Stomach (tissue), 8 donors: ENCODE measurements at regions not wholly inside any gene's neighbourhood (a gene's known extent, or its start where the extent isn't known, plus 50 kb on each side); places are given as distances from the start of the nearest gene placed in this dataset.
A peak's percentile ranks its signal among the peaks of the same experiment; 100 is the strongest.

Experiments
- DNase-seq, 2 donors: peaks; one replicate each; pipeline versions ENCODE4 v3.0.0 to v3.0.0-alpha.2; 2013 to 2019
- H3K27ac ChIP-seq, 5 donors: fragments of 200-600 bp in 4 of 5; sonication (generic) in 4 of 5; one replicate each; pipeline ENCODE4 v1.5.1; 2013 to 2019; ENCODE audit warnings: mild to moderate bottlenecking in 1 of 5, moderate library complexity in 1 of 5
- H3K27me3 ChIP-seq, 3 donors: fragments of 200-600 bp; sonication (generic); one replicate each; pipeline ENCODE4 v1.5.1; 2017 to 2019; ENCODE audit warnings: mixed run types in 1 of 3
- H3K36me3 ChIP-seq, 4 donors: fragments of 200-600 bp; sonication (generic); 1 replicate in 3 of 4; 2 replicates in 1 of 4; pipeline ENCODE4 v1.5.1; 2016 to 2019
- H3K4me1 ChIP-seq, 4 donors: fragments of 200-600 bp; sonication (generic); one replicate each; pipeline ENCODE4 v1.5.1; 2016 to 2019
- H3K4me3 ChIP-seq, 4 donors: fragments of 200-600 bp; sonication (generic) in 3 of 4; one replicate each; pipeline ENCODE4 v1.5.1; 2016 to 2019; ENCODE audit warnings: mild to moderate bottlenecking in 1 of 4
- H3K9me3 ChIP-seq, 4 donors: fragments of 200-600 bp; sonication (generic); one replicate each; pipeline ENCODE4 v1.5.1; 2016 to 2019
- CTCF ChIP-seq, 7 experiments: fragments of 450-650 bp in 4 of 7; fragments of 200-600 bp in 3 of 7; sonication (generic) in 3 of 7; IDR thresholded peaks; one replicate each; pipeline ENCODE4 v1.5.1; 2016 to 2019; ENCODE audit warnings: antibody characterized with exemption in 7 of 7, control low read depth in 2 of 7, mild to moderate bottlenecking in 1 of 7
- EP300 ChIP-seq: sonication (generic); formaldehyde crosslinking; IDR thresholded peaks from one replicate; pipeline ENCODE4 v1.6.1; 2017; ENCODE audit warnings: antibody characterized with exemption
- POLR2A ChIP-seq, 4 donors: fragments of 450-650 bp; IDR thresholded peaks; one replicate each; pipeline ENCODE4 v1.6.1; 2016; ENCODE audit warnings: antibody characterized with exemption in 4 of 4, control low read depth in 2 of 4, mild to moderate bottlenecking in 1 of 4, moderate library complexity in 1 of 4
- POLR2AphosphoS5 ChIP-seq, 3 donors: sonication (generic); formaldehyde crosslinking; IDR thresholded peaks; one replicate each; pipeline ENCODE4 v1.6.1; 2016; ENCODE audit warnings: antibody characterized with exemption in 3 of 3
- WGBS, 5 donors: extraction: QIAGEN DNeasy Blood & Tissue Kit in 3 of 5; methylation state at CpG; one replicate each; pipeline versions ENCODE4 v1.1.5 to v1.1.7; 2013 to 2018; 5-methylcytosine and 5-hydroxymethylcytosine counted together
- intact Hi-C: fragments of 100-400 bp; cut with DNase I; formaldehyde crosslinking; loops from one replicate; pipeline ENCODE4 v1.15.1; 2023; ENCODE audit warnings: low total_unique reads
- donor health status: healthy with polysubstance abuse.
- donor health status: Bipolar disorder and iron deficiency.
- donor health status: healthy.

DNA sequence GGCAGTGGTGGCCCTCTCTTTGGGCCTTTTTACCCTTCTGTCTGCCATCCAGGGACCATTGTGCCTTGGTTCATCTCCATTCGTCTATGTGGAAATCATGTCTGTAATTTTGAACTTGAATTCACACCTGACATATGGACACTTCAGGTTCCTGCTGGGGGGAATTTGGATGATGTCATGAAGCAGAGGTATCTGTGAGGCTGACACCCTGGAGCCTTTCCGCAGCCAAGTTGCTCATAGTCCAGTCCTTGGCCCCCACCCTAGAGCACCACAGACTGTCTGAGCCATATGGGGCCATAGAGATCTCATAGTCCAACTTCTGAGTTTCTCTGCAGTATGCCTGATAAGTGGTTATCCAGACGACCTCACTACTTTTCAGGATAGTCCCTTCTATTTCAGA is 147.7 kb upstream of the CACNA1E start:
- TF ChIP-seq POLR2A (IDR thresholded peaks at IDR 0.05) = no peak
- TF ChIP-seq POLR2AphosphoS5 (IDR thresholded peaks at IDR 0.05) = no peak
- no peak for TF ChIP-seq EP300
- WGBS, 5 donors = 78 to 83% (median 80%) methylated on average over 3 of the region's 3 CpGs
- H3K9me3 ChIP-seq = peaks cover 0 to 19% (median 1%) of the 10 kb centered on the region in 4 donors
- intact Hi-C loops = no loop called here
- H3K27ac ChIP-seq = no peak overlapping the region
- H3K36me3 ChIP-seq = no peaks in the 10 kb centered on the region
- no peaks in the 10 kb centered on the region for H3K4me1 ChIP-seq
- no peak for DNase-seq
- H3K4me3 ChIP-seq = no peak overlapping the region
- no peaks in the 10 kb centered on the region for H3K27me3 ChIP-seq

- Histone ChIP-seq H3K27me3 (peaks cover 0 to 20% (median 0%) of the 10 kb centered on the region in 3 donors), H3K9me3 (peaks cover 0 to 13% (median 0%) of the 10 kb centered on the region in 4 donors), H3K27ac (no peak overlapping the region), H3K36me3 (no peaks in the 10 kb centered on the region), H3K4me1 (no peaks in the 10 kb centered on the region), H3K4me3 (no peak overlapping the region)
- intact Hi-C loops = no loop called here
- no peak for DNase-seq
- WGBS, 5 donors = 58 to 79% (median 66%) methylated on average over 6 of the region's 6 CpGs
- TF ChIP-seq POLR2AphosphoS5 (IDR thresholded peaks at IDR 0.05) (no peak), CTCF (IDR thresholded peaks at IDR 0.05) (no peak), POLR2A (IDR thresholded peaks at IDR 0.05) (no peak), EP300 (no peak)
These were observed 142.2 kb upstream of the CACNA1E start for GRCh38 chr1:181341026-181341632.

GRCh38 chr1:181344091-181344490 is 139.2 kb upstream of the CACNA1E start:
- Histone ChIP-seq H3K27me3 (peaks cover 0 to 20% (median 0%) of the 10 kb centered on the region in 3 donors), H3K9me3 (no peaks in the 10 kb centered on the region), H3K4me3 (no peak overlapping the region), H3K27ac (no peak overlapping the region), H3K4me1 (no peaks in the 10 kb centered on the region), H3K36me3 (no peaks in the 10 kb centered on the region)
- WGBS, 5 donors = 77 to 87% (median 84%) methylated on average over 3 of the region's 3 CpGs
- DNase-seq = peak in 1 of 2 donors; percentile 0
- intact Hi-C loops = no loop called here
- TF ChIP-seq EP300 = no peak

- H3K9me3 ChIP-seq = no peaks in the 10 kb centered on the region
- no peaks in the 10 kb centered on the region for H3K4me1 ChIP-seq
- no peak for TF ChIP-seq CTCF (IDR thresholded peaks at IDR 0.05)
- TF ChIP-seq POLR2A (IDR thresholded peaks at IDR 0.05) = no peak
- TF ChIP-seq EP300 = no peak
- H3K4me3 ChIP-seq = no peak overlapping the region
- H3K27me3 ChIP-seq = peaks cover 0 to 22% (median 0%) of the 10 kb centered on the region in 3 donors
- 54 to 80% (median 67%) methylated on average over 3 to 6 of the region's 6 CpGs for WGBS, 5 donors
- peak in 1 of 2 donors; percentile 11 for DNase-seq
- H3K27ac ChIP-seq = no peak overlapping the region
- intact Hi-C loops = no loop called here
- no peaks in the 10 kb centered on the region for H3K36me3 ChIP-seq
These were observed 138.2 kb upstream of the CACNA1E start for GRCh38 chr1:181345146-181345545.

- no peak for DNase-seq
- Histone ChIP-seq H3K4me1 (no peaks in the 10 kb centered on the region), H3K4me3 (no peak overlapping the region), H3K27me3 (peaks cover 0 to 23% (median 0%) of the 10 kb centered on the region in 3 donors), H3K36me3 (no peaks in the 10 kb centered on the region), H3K9me3 (no peaks in the 10 kb centered on the region), H3K27ac (no peak overlapping the region)
- 76 to 83% (median 79%) methylated on average over 13 to 14 of the region's 14 CpGs for WGBS, 5 donors
- intact Hi-C loops = no loop called here
- no peak for TF ChIP-seq EP300
- TF ChIP-seq POLR2AphosphoS5 (IDR thresholded peaks at IDR 0.05) = no peak
- TF ChIP-seq POLR2A (IDR thresholded peaks at IDR 0.05) = no peak
- no peak for TF ChIP-seq CTCF (IDR thresholded peaks at IDR 0.05)
These were observed 135.6 kb upstream of the CACNA1E start for GRCh38 chr1:181347495-181348390.
